ENCODE measurements at regions not wholly inside any gene's neighbourhood (a gene's known extent, or its start where the extent isn't known, plus 50 kb on each side); places are given as distances from the start of the nearest gene placed in this dataset.

DNA sequence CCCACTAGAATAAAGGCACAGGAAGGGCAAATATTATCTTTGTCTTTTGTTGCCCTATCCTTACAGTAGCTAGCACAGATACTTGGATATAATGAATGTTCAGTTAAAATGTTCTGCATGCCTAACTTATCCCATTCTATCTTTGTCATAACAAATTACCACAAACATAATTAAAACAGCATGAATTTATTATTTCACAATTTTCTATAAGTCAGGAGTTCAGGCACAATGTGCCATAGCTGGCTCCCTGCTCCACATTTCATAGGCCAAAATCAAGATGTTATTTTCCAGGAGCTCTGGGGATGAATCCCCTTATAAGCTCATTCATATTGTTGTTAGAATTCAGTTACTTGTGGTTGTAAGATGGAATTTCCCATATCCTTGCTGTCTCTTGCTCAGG is 975.5 kb downstream of the IGSF11 start:
- TF ChIP-seq, protein P1, sequence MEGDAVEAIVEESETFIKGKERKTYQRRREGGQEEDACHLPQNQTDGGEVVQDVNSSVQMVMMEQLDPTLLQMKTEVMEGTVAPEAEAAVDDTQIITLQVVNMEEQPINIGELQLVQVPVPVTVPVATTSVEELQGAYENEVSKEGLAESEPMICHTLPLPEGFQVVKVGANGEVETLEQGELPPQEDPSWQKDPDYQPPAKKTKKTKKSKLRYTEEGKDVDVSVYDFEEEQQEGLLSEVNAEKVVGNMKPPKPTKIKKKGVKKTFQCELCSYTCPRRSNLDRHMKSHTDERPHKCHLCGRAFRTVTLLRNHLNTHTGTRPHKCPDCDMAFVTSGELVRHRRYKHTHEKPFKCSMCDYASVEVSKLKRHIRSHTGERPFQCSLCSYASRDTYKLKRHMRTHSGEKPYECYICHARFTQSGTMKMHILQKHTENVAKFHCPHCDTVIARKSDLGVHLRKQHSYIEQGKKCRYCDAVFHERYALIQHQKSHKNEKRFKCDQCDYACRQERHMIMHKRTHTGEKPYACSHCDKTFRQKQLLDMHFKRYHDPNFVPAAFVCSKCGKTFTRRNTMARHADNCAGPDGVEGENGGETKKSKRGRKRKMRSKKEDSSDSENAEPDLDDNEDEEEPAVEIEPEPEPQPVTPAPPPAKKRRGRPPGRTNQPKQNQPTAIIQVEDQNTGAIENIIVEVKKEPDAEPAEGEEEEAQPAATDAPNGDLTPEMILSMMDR (IDR thresholded peaks at IDR 0.05; ENCODE audit: insufficient read depth, low read depth, low read length) = no peak
- no peak for TF ChIP-seq EZH2 (IDR thresholded peaks at IDR 0.05; ENCODE audit: insufficient read depth, low read length)

Measured in astrocyte (in vitro differentiated cells and primary cell).